ENCODE measurements at regions not wholly inside any gene's neighbourhood (a gene's known extent, or its start where the extent isn't known, plus 50 kb on each side); places are given as distances from the start of the nearest gene placed in this dataset.

- TF ChIP-seq, protein P1, sequence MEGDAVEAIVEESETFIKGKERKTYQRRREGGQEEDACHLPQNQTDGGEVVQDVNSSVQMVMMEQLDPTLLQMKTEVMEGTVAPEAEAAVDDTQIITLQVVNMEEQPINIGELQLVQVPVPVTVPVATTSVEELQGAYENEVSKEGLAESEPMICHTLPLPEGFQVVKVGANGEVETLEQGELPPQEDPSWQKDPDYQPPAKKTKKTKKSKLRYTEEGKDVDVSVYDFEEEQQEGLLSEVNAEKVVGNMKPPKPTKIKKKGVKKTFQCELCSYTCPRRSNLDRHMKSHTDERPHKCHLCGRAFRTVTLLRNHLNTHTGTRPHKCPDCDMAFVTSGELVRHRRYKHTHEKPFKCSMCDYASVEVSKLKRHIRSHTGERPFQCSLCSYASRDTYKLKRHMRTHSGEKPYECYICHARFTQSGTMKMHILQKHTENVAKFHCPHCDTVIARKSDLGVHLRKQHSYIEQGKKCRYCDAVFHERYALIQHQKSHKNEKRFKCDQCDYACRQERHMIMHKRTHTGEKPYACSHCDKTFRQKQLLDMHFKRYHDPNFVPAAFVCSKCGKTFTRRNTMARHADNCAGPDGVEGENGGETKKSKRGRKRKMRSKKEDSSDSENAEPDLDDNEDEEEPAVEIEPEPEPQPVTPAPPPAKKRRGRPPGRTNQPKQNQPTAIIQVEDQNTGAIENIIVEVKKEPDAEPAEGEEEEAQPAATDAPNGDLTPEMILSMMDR (IDR thresholded peaks at IDR 0.05; ENCODE audit: low read depth, low read length), result no peak
- TF ChIP-seq EZH2phosphoT487 (IDR thresholded peaks at IDR 0.05; ENCODE audit: low read depth), result no peak
Observed at GRCh38 chr2:191597186-191597751, 80.7 kb upstream of the NABP1 start.

Data from OCI-LY3 (cell line).